Stomach (tissue), 4 donors: ENCODE measurements at regions not wholly inside any gene's neighbourhood (a gene's known extent, or its start where the extent isn't known, plus 50 kb on each side); places are given as distances from the start of the nearest gene placed in this dataset.

Experiments
- CTCF ChIP-seq, 7 experiments: fragments of 450-650 bp in 4 of 7; fragments of 200-600 bp in 3 of 7; sonication (generic) in 3 of 7; IDR thresholded peaks; one replicate each; pipeline ENCODE4 v1.5.1; 2016 to 2019; ENCODE audit warnings: antibody characterized with exemption in 7 of 7, control low read depth in 2 of 7, mild to moderate bottlenecking in 1 of 7
- POLR2A ChIP-seq, 4 donors: fragments of 450-650 bp; IDR thresholded peaks; one replicate each; pipeline ENCODE4 v1.6.1; 2016; ENCODE audit warnings: antibody characterized with exemption in 4 of 4, control low read depth in 2 of 4, mild to moderate bottlenecking in 1 of 4, moderate library complexity in 1 of 4
- POLR2AphosphoS5 ChIP-seq, 3 donors: sonication (generic); formaldehyde crosslinking; IDR thresholded peaks; one replicate each; pipeline ENCODE4 v1.6.1; 2016; ENCODE audit warnings: antibody characterized with exemption in 3 of 3

- no peak for TF ChIP-seq POLR2A (IDR thresholded peaks at IDR 0.05)
- TF ChIP-seq CTCF (IDR thresholded peaks at IDR 0.05): no peak
- no peak for TF ChIP-seq POLR2AphosphoS5 (IDR thresholded peaks at IDR 0.05)
These were observed 760.9 kb upstream of the IGFBP3 start for GRCh38 chr7:46681865-46682503.
